ENCODE measurements at regions not wholly inside any gene's neighbourhood (a gene's known extent, or its start where the extent isn't known, plus 50 kb on each side); places are given as distances from the start of the nearest gene placed in this dataset.
A peak's percentile ranks its signal among the peaks of the same experiment; 100 is the strongest.
"Not testable (repeated sequence)": the region's sequence is repeated elsewhere in the genome, so short reads cannot be mapped to it uniquely, and the experiment has no call there.

GRCh38 chr15:21265628-21266027 lies 174.7 kb downstream of the POTEB3 start:
- not testable (repeated sequence) for H3K4me3 ChIP-seq (ENCODE audit: low read length); DNase-seq (ENCODE audit: low read depth, low spot score)

GRCh38 chr15:21262851-21263425 lies 177.4 kb downstream of the POTEB3 start:
- H3K4me3 ChIP-seq (ENCODE audit: low read length): no peak overlapping the region
- DNase-seq (ENCODE audit: low read depth, low spot score): no peak

DNA sequence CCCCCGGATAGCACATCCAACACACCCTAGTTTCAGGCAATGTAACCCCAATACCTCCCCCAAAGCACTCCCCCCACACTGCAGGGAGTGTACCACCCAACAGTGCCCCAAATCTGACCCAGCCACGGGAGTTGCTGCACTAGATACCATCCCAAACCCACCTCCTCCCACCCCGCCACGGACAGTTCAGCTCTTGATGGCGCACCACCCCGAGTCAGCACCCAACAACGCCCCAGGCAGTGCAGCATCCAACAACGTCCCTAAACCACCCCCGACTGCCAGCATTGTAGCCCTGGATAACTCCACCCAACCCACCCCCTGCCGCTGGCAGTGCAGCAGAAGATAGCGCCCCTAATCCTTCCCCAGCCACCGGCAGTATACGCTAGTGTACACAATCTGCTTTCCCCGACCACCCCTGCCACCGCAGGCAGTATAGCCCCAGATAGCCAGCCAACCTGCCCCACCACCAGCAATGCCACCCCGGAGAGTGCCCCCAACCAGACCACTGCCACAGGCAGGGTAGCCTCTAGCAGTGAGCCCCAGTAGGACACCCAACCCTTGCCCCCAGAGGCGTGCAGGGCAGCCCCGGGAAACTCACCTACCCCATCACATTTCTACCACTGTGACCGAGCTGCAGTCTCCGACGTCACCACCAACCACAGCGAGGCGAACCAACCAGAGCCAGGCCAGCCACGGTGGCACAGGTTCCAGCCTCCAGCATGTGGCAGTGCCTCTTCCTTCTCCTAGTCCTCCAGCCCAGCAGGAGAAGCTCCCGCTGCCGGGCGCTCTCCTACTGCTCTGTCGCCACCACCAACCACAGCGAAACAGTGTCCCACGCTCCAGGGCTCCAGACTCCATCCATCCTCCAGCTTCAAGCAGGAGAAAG lies 178.1 kb downstream of the POTEB3 start:
- no peak for DNase-seq (ENCODE audit: low read depth, low spot score)

DNA sequence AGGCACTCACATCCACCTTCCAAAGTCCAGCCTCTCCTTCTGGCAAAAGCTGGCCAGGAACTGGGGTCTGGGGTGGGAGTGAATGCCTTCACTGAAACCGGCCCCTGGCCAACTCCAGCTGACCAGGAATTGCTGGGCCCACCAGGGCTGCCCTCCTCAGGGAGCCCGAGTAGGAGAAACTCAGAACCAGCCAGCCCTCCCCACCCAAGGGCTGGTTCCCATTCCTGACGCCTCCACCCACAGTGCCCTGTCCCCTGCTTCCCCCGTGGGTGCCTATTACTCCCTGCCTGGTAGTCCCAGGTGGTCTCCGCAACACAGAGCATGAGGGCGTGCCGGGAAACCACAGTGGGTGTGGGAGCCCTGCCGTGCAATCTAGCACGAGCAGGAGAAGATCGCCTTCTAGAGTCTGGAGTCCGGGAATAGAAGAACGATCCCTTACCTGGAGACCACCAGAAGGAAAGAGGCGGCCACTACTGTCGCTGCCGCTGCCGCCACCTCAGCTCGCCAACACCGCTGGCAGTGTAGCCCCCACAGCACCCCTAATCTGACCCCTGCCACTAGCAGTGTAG lies 178.8 kb downstream of the POTEB3 start:
- H3K4me3 ChIP-seq (ENCODE audit: low read length): no peak overlapping the region
- no peak for DNase-seq (ENCODE audit: low read depth, low spot score)

More for the DNA sequence above, 178.1 kb downstream of the POTEB3 start:
- no peak overlapping the region for H3K4me3 ChIP-seq (ENCODE audit: low read length)

GRCh38 chr15:21260966-21261395 lies 179.3 kb downstream of the POTEB3 start:
- H3K4me3 ChIP-seq (ENCODE audit: low read length): no peak overlapping the region
- peak; percentile 33 for DNase-seq (ENCODE audit: low read depth, low spot score)

- not testable (repeated sequence) for DNase-seq (ENCODE audit: low read depth, low spot score); H3K4me3 ChIP-seq (ENCODE audit: low read length)
Observed at GRCh38 chr15:21258635-21259034, 181.7 kb downstream of the POTEB3 start.

GRCh38 chr15:21249508-21250019 lies 190.7 kb downstream of the POTEB3 start:
- not testable (repeated sequence) for DNase-seq (ENCODE audit: low read depth, low spot score); H3K4me3 ChIP-seq (ENCODE audit: low read length)

Measured in Jurkat, Clone E6-1 (cell line).